GM12874 (cell line): ENCODE measurements at regions not wholly inside any gene's neighbourhood (a gene's known extent, or its start where the extent isn't known, plus 50 kb on each side); places are given as distances from the start of the nearest gene placed in this dataset.

Experiments
- CTCF ChIP-seq: IDR thresholded peaks from 2 replicates; pipeline ENCODE4 v1.5.1; 2011; ENCODE audit warnings: low read depth, mild to moderate bottlenecking, control low read depth, low read length, moderate library complexity; ENCODE audit not compliant: insufficient read depth

- no peak for TF ChIP-seq CTCF
Observed at GRCh38 chr2:158042245-158042644, 59.4 kb upstream of the UPP2 start.

GRCh38 chr2:158041400-158041799, 60.3 kb upstream of the UPP2 start:
- no peak for TF ChIP-seq CTCF

GRCh38 chr2:158038901-158039300, 62.8 kb upstream of the UPP2 start:
- TF ChIP-seq CTCF = no peak

- peak; percentile 35; the same call in 1 of the 2 replicates for TF ChIP-seq CTCF
Observed at GRCh38 chr2:158034198-158034866, 67.3 kb upstream of the UPP2 start.

- TF ChIP-seq CTCF = no peak
Observed at GRCh38 chr2:158031371-158031770, 70.3 kb upstream of the UPP2 start.

- TF ChIP-seq CTCF = no peak
Observed at GRCh38 chr2:158025255-158025996, 76.2 kb upstream of the UPP2 start.

- TF ChIP-seq CTCF = peak; percentile 62
Observed at GRCh38 chr2:158024288-158024898, 77.3 kb upstream of the UPP2 start.
